K562 (cell line): ENCODE measurements at regions not wholly inside any gene's neighbourhood (a gene's known extent, or its start where the extent isn't known, plus 50 kb on each side); places are given as distances from the start of the nearest gene placed in this dataset.

Source experiments
- ATAC-seq: fragments of 200-7000 bp; cut with Tn5 transposase; 3 replicates; pipeline ENCODE4 v1.9.1; 2020; ENCODE audit warnings: moderate library complexity
- BruUV-seq: library from RNA; stranded (reverse); fragments of 400-500 nt; replicated peaks from 2 replicates; lab custom pipeline; 2021; lab: Mats Ljungman, UMichigan
- CTCF ChIA-PET: fragments of 300-600 bp; formaldehyde crosslinking; extraction: SDS; loops from one replicate; lab custom pipeline; 2021; ENCODE audit warnings: low intra/inter-chr PET ratio; lab: Yijun Ruan, JAX
- POLR2A ChIA-PET: fragments of 300-600, 350-650 bp; sonication (Branson Sonifier 250); formaldehyde crosslinking; extraction: SDS; loops from one replicate; lab custom pipeline; 2021; ENCODE audit warnings: antibody characterized with exemption, inconsistent platforms; lab: Yijun Ruan, JAX
- DNase-seq, 4 experiments: peaks; one replicate each; pipeline versions ENCODE4 v3.0.0 to v3.0.0-alpha.2; 2011 to 2018; ENCODE audit warnings: low spot score in 3 of 4, mixed read lengths in 3 of 4; ENCODE audit errors: extremely low read depth in 1 of 4
- FAIRE-seq: peaks from 2 replicates; lab custom pipeline; 2011; peaks lifted over from hg19 to GRCh38; lab: Jason Lieb, UNC
- H2AFZ ChIP-seq: 2 replicates; pipeline ENCODE4 v1.6.0; 2011; ENCODE audit warnings: low read depth, low read length, control low read depth, inconsistent platforms
- H3K27ac ChIP-seq: fragments of 200-600 bp; 3 replicates; pipeline ENCODE4 v1.8.0; 2011; ENCODE audit warnings: low read depth, mild to moderate bottlenecking, control low read depth, inconsistent platforms, low read length, moderate library complexity, mixed read lengths; ENCODE audit errors: extremely low read depth
- H3K27me3 ChIP-seq, 2 experiments: fragments of 300-600 bp in 1 of 2; 2 replicates in 1 of 2; 3 replicates in 1 of 2; pipeline versions ENCODE4 v1.6.0 to v1.8.0; 2011; ENCODE audit warnings: inconsistent platforms in 2 of 2, low read length in 2 of 2, mild to moderate bottlenecking in 1 of 2, mixed read lengths in 1 of 2, moderate library complexity in 1 of 2; ENCODE audit not compliant: control insufficient read depth in 2 of 2, insufficient read depth in 2 of 2
- H3K36me3 ChIP-seq: fragments of 300-600 bp; 3 replicates; pipeline ENCODE4 v1.8.0; 2011; ENCODE audit warnings: mild to moderate bottlenecking, low read length, inconsistent platforms; ENCODE audit not compliant: control insufficient read depth, insufficient read depth
- H3K4me1 ChIP-seq, 2 experiments: fragments of 200-600 bp in 1 of 2; replicated peaks in 1 of 2; 2 replicates in 1 of 2; 3 replicates in 1 of 2; pipeline versions ENCODE4 v1.5.1 to v1.8.0; 2011; ENCODE audit warnings: inconsistent platforms in 2 of 2, low read length in 2 of 2, mild to moderate bottlenecking in 1 of 2, mixed read lengths in 1 of 2, moderate library complexity in 1 of 2; ENCODE audit not compliant: control insufficient read depth in 2 of 2, insufficient read depth in 2 of 2
- H3K4me2 ChIP-seq: 2 replicates; pipeline ENCODE4 v1.6.1; 2011; ENCODE audit warnings: low read length, control low read depth, inconsistent platforms, mixed read lengths; ENCODE audit not compliant: insufficient read depth
- H3K4me3 ChIP-seq: fragments of 200-600 bp; sonication (generic), shearing (Covaris generic); 2 replicates; pipeline ENCODE4 v1.5.1; 2016; ENCODE audit warnings: control low read depth, inconsistent platforms
- H3K79me2 ChIP-seq: fragments of 200-600 bp; 3 replicates; pipeline ENCODE4 v1.8.0; 2011; ENCODE audit warnings: low read length, inconsistent platforms; ENCODE audit not compliant: control insufficient read depth, insufficient read depth
- H3K9ac ChIP-seq, 2 experiments: 2 replicates each; pipeline versions ENCODE4 v1.6.0 to v1.6.1; 2011; ENCODE audit warnings: low read depth in 2 of 2, low read length in 2 of 2, control low read depth in 1 of 2, inconsistent platforms in 1 of 2, mild to moderate bottlenecking in 1 of 2, mixed read lengths in 1 of 2; ENCODE audit not compliant: insufficient read depth in 1 of 2
- H3K9me1 ChIP-seq: one replicate; pipeline ENCODE4 v1.6.0; 2011; ENCODE audit warnings: inconsistent platforms, mild to moderate bottlenecking, low read length, moderate library complexity; ENCODE audit not compliant: control insufficient read depth, insufficient read depth
- H3K9me3 ChIP-seq: replicated peaks from 2 replicates; pipeline ENCODE4 v1.5.1; 2011; ENCODE audit warnings: low read depth, low read length, inconsistent platforms; ENCODE audit not compliant: control insufficient read depth, insufficient read depth
- H4K20me1 ChIP-seq: replicated peaks from 2 replicates; pipeline ENCODE4 v1.6.1; 2011; ENCODE audit warnings: low read length, inconsistent platforms, mixed read lengths; ENCODE audit not compliant: control insufficient read depth, insufficient read depth
- E2F3 ChIP-seq: fragments of 250-450 bp; sonication (Bioruptor Pico); IDR thresholded peaks from 2 replicates; pipeline ENCODE4 v1.4.0; 2020; ENCODE audit warnings: mild to moderate bottlenecking
- GTF3C2 ChIP-seq: IDR thresholded peaks from 3 replicates; pipeline ENCODE4 v1.6.1; 2011; ENCODE audit warnings: borderline replicate concordance, mild to moderate bottlenecking, moderate library complexity; ENCODE audit not compliant: insufficient read length; ENCODE audit errors: extremely low read depth
- HNRNPL ChIP-seq: fragments of 200-400 bp; formaldehyde crosslinking; IDR thresholded peaks from 2 replicates; pipeline ENCODE4 v1.6.1; 2017; ENCODE audit warnings: low read depth, mild to moderate bottlenecking, low read length
- MLLT1 ChIP-seq, 2 experiments: fragments of 450-650 bp; IDR thresholded peaks; 2 replicates each; pipeline ENCODE4 v1.6.1; 2016
- NELFE ChIP-seq: IDR thresholded peaks from 2 replicates; pipeline ENCODE4 v1.6.1; 2011; ENCODE audit warnings: mild to moderate bottlenecking; ENCODE audit not compliant: insufficient read depth, insufficient read length
- NONO ChIP-seq, 2 experiments: fragments of 200-400 bp in 1 of 2; fragments of 450-650 bp in 1 of 2; formaldehyde crosslinking in 1 of 2; IDR thresholded peaks; 2 replicates each; pipeline ENCODE4 v1.6.1; 2017; ENCODE audit warnings: low read depth in 2 of 2, mild to moderate bottlenecking in 2 of 2, moderate library complexity in 2 of 2, low read length in 1 of 2
- RCOR1 ChIP-seq, 2 experiments: IDR thresholded peaks; 2 replicates each; pipeline ENCODE4 v1.6.1; 2012; ENCODE audit warnings: low read depth in 2 of 2, low read length in 2 of 2, borderline replicate concordance in 1 of 2, improper control_type of control experiment in 1 of 2
- TAF7 ChIP-seq: fragments of 450-650 bp; IDR thresholded peaks from 2 replicates; pipeline ENCODE4 v1.6.1; 2016; ENCODE audit warnings: missing genetic modification characterization, missing compliant biosample characterization
- WGBS: fragments of 100-300 bp; shearing (Covaris generic); methylation state at CpG from one replicate; pipeline ENCODE4 v1.1.6; 2016; ENCODE audit warnings: low coverage, mixed read lengths; ENCODE audit not compliant: insufficient coverage; ENCODE audit errors: missing lambda C conversion rate; 5-methylcytosine and 5-hydroxymethylcytosine counted together
- in situ Hi-C: fragments of 300-500 bp; cut with MboI; formaldehyde crosslinking; loops from 4 replicates; pipeline ENCODE4 v1.15.0; 2018; ENCODE audit warnings: inconsistent platforms, mixed read lengths
- intact Hi-C: fragments of 100-400 bp; cut with micrococcal nuclease; formaldehyde crosslinking; loops from 2 replicates; pipeline ENCODE4 v1.14.2; 2022
- TF ChIP-seq, protein P1 (sequence below): sonication (generic); formaldehyde crosslinking; IDR thresholded peaks from 2 replicates; pipeline ENCODE4 v1.8.0; 2022; ENCODE audit warnings: missing genetic modification reagents, mild to moderate bottlenecking, borderline replicate concordance
- TF ChIP-seq, protein P2 (sequence below): fragments of 150-350 bp; IDR thresholded peaks from 2 replicates; pipeline ENCODE4 v1.6.1; 2014; ENCODE audit warnings: low read depth, mild to moderate bottlenecking, low read length, borderline replicate concordance

- no peak for TF ChIP-seq NELFE
- TF ChIP-seq, all 486 proteins: peak for 0
Measured at GRCh38 chr17:70539132-70539924, 370.0 kb downstream of the KCNJ2 start (continued).

GRCh38 chr17:70542876-70543275 lies 373.5 kb downstream of the KCNJ2 start:
- H3K4me3 ChIP-seq = no peak overlapping the region
- no peak overlapping the region for H3K27ac ChIP-seq
- intact Hi-C loops (no loop called here), in situ Hi-C loops (no loop called here)
- no peak overlapping the region for H2AFZ ChIP-seq
- ChIA-PET POLR2A (no interaction called here), CTCF (no interaction called here)
- FAIRE-seq (no peak), DNase-seq (no peak), ATAC-seq (no peak)
- no peaks in the 10 kb centered on the region for H3K79me2 ChIP-seq
- no peaks in the 10 kb centered on the region for H3K27me3 ChIP-seq
- 2% methylated on average over 4 of the region's 4 CpGs for WGBS
- H4K20me1 ChIP-seq = no peaks in the 10 kb centered on the region
- no TSS peak for BruUV-seq
- no peak overlapping the region for H3K4me2 ChIP-seq
- H3K36me3 ChIP-seq = no peaks in the 10 kb centered on the region
- H3K9me1 ChIP-seq = no peaks in the 10 kb centered on the region
- H3K9me3 ChIP-seq = 0 out of 2 replicates have a peak, but pooled peaks cover 2% of the 10 kb centered on the region
- H3K9ac ChIP-seq = no peak overlapping the region
- no peaks in the 10 kb centered on the region for H3K4me1 ChIP-seq
- TF ChIP-seq GTF3C2 (no peak), NONO (IDR thresholded peaks at IDR 0.05; ENCODE audit: low read depth in 2 of 2, low read length in 1 of 2) (no peak), RCOR1 (IDR thresholded peaks at IDR 0.05; ENCODE audit: borderline replicate concordance in 1 of 2, low read depth in 2 of 2, low read length in 2 of 2) (no peak), HNRNPL (no peak), MLLT1 (IDR thresholded peaks at IDR 0.05) (no peak), E2F3 (CRISPR knock-in tag) (no peak), TAF7 (no peak)
- TF ChIP-seq, protein P1, sequence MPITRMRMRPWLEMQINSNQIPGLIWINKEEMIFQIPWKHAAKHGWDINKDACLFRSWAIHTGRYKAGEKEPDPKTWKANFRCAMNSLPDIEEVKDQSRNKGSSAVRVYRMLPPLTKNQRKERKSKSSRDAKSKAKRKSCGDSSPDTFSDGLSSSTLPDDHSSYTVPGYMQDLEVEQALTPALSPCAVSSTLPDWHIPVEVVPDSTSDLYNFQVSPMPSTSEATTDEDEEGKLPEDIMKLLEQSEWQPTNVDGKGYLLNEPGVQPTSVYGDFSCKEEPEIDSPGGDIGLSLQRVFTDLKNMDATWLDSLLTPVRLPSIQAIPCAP = no peak
- TF ChIP-seq, protein P2, sequence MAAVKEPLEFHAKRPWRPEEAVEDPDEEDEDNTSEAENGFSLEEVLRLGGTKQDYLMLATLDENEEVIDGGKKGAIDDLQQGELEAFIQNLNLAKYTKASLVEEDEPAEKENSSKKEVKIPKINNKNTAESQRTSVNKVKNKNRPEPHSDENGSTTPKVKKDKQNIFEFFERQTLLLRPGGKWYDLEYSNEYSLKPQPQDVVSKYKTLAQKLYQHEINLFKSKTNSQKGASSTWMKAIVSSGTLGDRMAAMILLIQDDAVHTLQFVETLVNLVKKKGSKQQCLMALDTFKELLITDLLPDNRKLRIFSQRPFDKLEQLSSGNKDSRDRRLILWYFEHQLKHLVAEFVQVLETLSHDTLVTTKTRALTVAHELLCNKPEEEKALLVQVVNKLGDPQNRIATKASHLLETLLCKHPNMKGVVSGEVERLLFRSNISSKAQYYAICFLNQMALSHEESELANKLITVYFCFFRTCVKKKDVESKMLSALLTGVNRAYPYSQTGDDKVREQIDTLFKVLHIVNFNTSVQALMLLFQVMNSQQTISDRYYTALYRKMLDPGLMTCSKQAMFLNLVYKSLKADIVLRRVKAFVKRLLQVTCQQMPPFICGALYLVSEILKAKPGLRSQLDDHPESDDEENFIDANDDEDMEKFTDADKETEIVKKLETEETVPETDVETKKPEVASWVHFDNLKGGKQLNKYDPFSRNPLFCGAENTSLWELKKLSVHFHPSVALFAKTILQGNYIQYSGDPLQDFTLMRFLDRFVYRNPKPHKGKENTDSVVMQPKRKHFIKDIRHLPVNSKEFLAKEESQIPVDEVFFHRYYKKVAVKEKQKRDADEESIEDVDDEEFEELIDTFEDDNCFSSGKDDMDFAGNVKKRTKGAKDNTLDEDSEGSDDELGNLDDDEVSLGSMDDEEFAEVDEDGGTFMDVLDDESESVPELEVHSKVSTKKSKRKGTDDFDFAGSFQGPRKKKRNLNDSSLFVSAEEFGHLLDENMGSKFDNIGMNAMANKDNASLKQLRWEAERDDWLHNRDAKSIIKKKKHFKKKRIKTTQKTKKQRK = no peak
